Parathyroid adenoma (tissue), 2 donors: ENCODE measurements at regions not wholly inside any gene's neighbourhood (a gene's known extent, or its start where the extent isn't known, plus 50 kb on each side); places are given as distances from the start of the nearest gene placed in this dataset.

Source experiments
- H2AFZ ChIP-seq: fragments of 300-600 bp; sonication (generic); one replicate; pipeline ENCODE4 v1.7.0; 2017; ENCODE audit warnings: antibody characterized with exemption, mild to moderate bottlenecking
- H3K27ac ChIP-seq: fragments of 300-600 bp; sonication (generic); one replicate; pipeline ENCODE4 v1.7.0; 2017
- H3K27me3 ChIP-seq: fragments of 300-600 bp; sonication (generic); one replicate; pipeline ENCODE4 v1.7.0; 2017; ENCODE audit warnings: low read length; ENCODE audit not compliant: control insufficient read depth, insufficient read depth
- H3K36me3 ChIP-seq: fragments of 300-600 bp; sonication (generic); one replicate; pipeline ENCODE4 v1.7.0; 2017; ENCODE audit warnings: low read length; ENCODE audit not compliant: control insufficient read depth, insufficient read depth
- H3K4me1 ChIP-seq: fragments of 300-600 bp; sonication (generic); one replicate; pipeline ENCODE4 v1.7.0; 2017; ENCODE audit warnings: control low read depth
- H3K4me2 ChIP-seq: fragments of 300-600 bp; sonication (generic); one replicate; pipeline ENCODE4 v1.7.0; 2017; ENCODE audit warnings: low read length
- H3K4me3 ChIP-seq: fragments of 300-600 bp; sonication (generic); one replicate; pipeline ENCODE4 v1.7.0; 2017; ENCODE audit warnings: low read depth, low read length
- H3K79me2 ChIP-seq: fragments of 300-600 bp; sonication (generic); one replicate; pipeline ENCODE4 v1.7.0; 2017; ENCODE audit warnings: control low read depth
- H3K9ac ChIP-seq: fragments of 300-600 bp; sonication (generic); one replicate; pipeline ENCODE4 v1.7.0; 2017; ENCODE audit warnings: mild to moderate bottlenecking
- H3K9me3 ChIP-seq: fragments of 300-600 bp; sonication (generic); one replicate; pipeline ENCODE4 v1.7.0; 2017; ENCODE audit warnings: low read length; ENCODE audit not compliant: control insufficient read depth
- CTCF ChIP-seq: fragments of 300-600 bp; sonication (generic); IDR thresholded peaks from one replicate; pipeline ENCODE4 v1.7.0; 2017; ENCODE audit warnings: antibody characterized with exemption, mild to moderate bottlenecking
- donor health status: primary hyperparathyroidism.

- Histone ChIP-seq H3K27me3 (no peaks in the 10 kb centered on the region), H3K36me3 (no peaks in the 10 kb centered on the region), H3K4me2 (no peak overlapping the region), H2AFZ (no peak overlapping the region), H3K27ac (no peak overlapping the region), H3K79me2 (no peaks in the 10 kb centered on the region), H3K4me1 (no peaks in the 10 kb centered on the region), H3K4me3 (no peak overlapping the region), H3K9ac (no peak overlapping the region), H3K9me3 (no peaks in the 10 kb centered on the region)
- no peak for TF ChIP-seq CTCF
Measured at GRCh38 chr2:103419506-103419905, 657.7 kb downstream of the TMEM182 start.

DNA sequence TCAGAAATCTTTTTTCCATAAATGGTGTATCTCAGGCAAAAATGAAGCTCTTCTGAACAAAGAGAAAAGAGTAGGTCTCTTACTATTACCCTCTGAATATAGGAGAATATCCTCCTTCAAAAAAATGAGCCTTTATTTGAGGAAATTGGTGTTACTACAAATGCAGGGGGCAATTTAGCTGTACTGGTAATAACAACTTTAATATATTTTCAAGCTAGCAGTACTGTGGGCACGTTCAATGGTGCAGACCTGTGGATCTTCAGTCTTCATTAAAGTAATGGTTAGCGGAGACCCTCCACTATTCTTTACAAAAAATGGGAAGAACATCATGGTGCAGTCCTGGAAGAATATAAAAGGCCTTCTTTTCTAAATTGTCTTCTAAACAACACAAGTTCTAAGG lies 661.3 kb downstream of the TMEM182 start:
- Histone ChIP-seq H3K4me3 (no peak overlapping the region), H3K27ac (no peak overlapping the region), H3K27me3 (no peaks in the 10 kb centered on the region), H3K79me2 (no peaks in the 10 kb centered on the region), H2AFZ (no peak overlapping the region), H3K4me1 (no peaks in the 10 kb centered on the region), H3K4me2 (no peak overlapping the region), H3K9ac (no peak overlapping the region), H3K9me3 (no peaks in the 10 kb centered on the region), H3K36me3 (no peaks in the 10 kb centered on the region)
- TF ChIP-seq CTCF: no peak

DNA sequence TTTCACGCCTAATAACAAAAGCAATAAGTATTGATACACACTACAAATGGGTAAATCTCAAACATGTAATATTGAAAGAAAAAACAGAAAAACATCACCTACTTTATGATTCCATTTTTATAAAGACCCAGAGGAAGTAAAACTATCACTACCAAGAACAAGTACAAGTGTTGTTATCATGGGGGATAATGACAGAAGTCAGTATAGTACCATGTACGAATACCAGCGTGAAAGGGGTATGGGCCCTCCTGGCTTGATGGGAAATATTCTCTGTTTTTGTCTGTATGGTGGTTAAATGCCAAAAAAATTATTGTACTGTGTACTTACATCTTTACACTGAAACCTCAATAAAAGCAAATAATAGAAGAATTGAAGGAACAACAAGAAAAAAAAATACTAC lies 665.7 kb downstream of the TMEM182 start:
- H3K27me3 ChIP-seq: no peaks in the 10 kb centered on the region
- no peak overlapping the region for H3K9ac ChIP-seq
- no peaks in the 10 kb centered on the region for H3K36me3 ChIP-seq
- H3K4me2 ChIP-seq: no peak overlapping the region
- no peaks in the 10 kb centered on the region for H3K79me2 ChIP-seq
- H3K9me3 ChIP-seq: no peaks in the 10 kb centered on the region
- no peaks in the 10 kb centered on the region for H3K4me1 ChIP-seq
- H2AFZ ChIP-seq: no peak overlapping the region
- H3K4me3 ChIP-seq: no peak overlapping the region
- H3K27ac ChIP-seq: no peak overlapping the region
- TF ChIP-seq CTCF: no peak

DNA sequence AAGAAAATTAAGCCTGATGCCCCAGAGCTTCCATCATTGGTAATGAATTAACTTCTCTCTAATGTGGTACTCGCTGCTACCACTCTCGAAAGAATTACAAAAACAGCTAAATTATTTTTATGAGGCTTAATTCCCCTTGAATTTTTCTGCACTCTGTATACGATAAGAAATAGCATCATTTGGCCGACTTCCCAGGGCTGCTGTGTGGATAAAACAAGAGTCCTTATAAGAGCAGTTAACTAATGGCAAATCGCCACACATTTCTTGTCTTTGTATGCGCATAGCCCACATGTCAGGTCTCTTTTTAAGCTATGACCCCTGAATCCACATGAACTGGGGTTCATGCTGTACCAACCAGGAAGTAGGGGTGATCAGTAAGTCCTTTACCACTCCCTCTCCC lies 668.4 kb downstream of the TMEM182 start:
- no peak for TF ChIP-seq CTCF
- Histone ChIP-seq H3K9ac (no peak overlapping the region), H3K4me2 (no peak overlapping the region), H3K36me3 (no peaks in the 10 kb centered on the region), H3K4me1 (no peaks in the 10 kb centered on the region), H3K9me3 (no peaks in the 10 kb centered on the region), H3K27ac (no peak overlapping the region), H3K27me3 (no peaks in the 10 kb centered on the region), H2AFZ (no peak overlapping the region), H3K4me3 (no peak overlapping the region), H3K79me2 (no peaks in the 10 kb centered on the region)

DNA sequence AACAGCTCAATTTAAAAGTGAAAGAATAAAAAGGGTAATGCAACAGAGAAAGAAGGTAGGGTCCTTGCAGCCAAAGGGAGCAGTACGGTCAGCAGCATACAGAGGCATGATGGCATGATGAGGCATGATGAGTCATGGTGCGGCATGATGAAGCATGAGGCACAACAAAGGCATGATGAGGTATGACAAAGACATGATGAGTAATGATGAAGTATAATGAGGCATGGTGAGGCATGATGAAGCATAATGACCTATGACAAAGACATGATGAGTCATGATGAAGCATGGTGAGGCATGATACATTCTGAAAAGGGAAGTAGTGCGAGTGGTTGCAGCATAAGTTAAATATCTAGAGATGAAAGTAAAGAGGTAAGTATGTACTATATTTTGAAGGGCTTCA lies 673.2 kb downstream of the TMEM182 start:
- no peaks in the 10 kb centered on the region for H3K36me3 ChIP-seq
- TF ChIP-seq CTCF: no peak
- no peaks in the 10 kb centered on the region for H3K79me2 ChIP-seq
- H3K27me3 ChIP-seq: no peaks in the 10 kb centered on the region
- no peaks in the 10 kb centered on the region for H3K4me1 ChIP-seq
- H2AFZ ChIP-seq: no peak overlapping the region
- H3K4me2 ChIP-seq: no peak overlapping the region
- no peak overlapping the region for H3K4me3 ChIP-seq
- no peak overlapping the region for H3K27ac ChIP-seq
- no peaks in the 10 kb centered on the region for H3K9me3 ChIP-seq
- no peak overlapping the region for H3K9ac ChIP-seq
